Stomach (tissue), 8 donors: ENCODE measurements at regions not wholly inside any gene's neighbourhood (a gene's known extent, or its start where the extent isn't known, plus 50 kb on each side); places are given as distances from the start of the nearest gene placed in this dataset.
"Not testable (repeated sequence)": the region's sequence is repeated elsewhere in the genome, so short reads cannot be mapped to it uniquely, and the experiment has no call there.

ENCODE experiments used
- DNase-seq, 2 donors: peaks; one replicate each; pipeline versions ENCODE4 v3.0.0 to v3.0.0-alpha.2; 2013 to 2019
- H3K27ac ChIP-seq, 5 donors: fragments of 200-600 bp in 4 of 5; sonication (generic) in 4 of 5; one replicate each; pipeline ENCODE4 v1.5.1; 2013 to 2019; ENCODE audit warnings: mild to moderate bottlenecking in 1 of 5, moderate library complexity in 1 of 5
- H3K27me3 ChIP-seq, 3 donors: fragments of 200-600 bp; sonication (generic); one replicate each; pipeline ENCODE4 v1.5.1; 2017 to 2019; ENCODE audit warnings: mixed run types in 1 of 3
- H3K36me3 ChIP-seq, 4 donors: fragments of 200-600 bp; sonication (generic); 1 replicate in 3 of 4; 2 replicates in 1 of 4; pipeline ENCODE4 v1.5.1; 2016 to 2019
- H3K4me1 ChIP-seq, 4 donors: fragments of 200-600 bp; sonication (generic); one replicate each; pipeline ENCODE4 v1.5.1; 2016 to 2019
- H3K4me3 ChIP-seq, 4 donors: fragments of 200-600 bp; sonication (generic) in 3 of 4; one replicate each; pipeline ENCODE4 v1.5.1; 2016 to 2019; ENCODE audit warnings: mild to moderate bottlenecking in 1 of 4
- H3K9me3 ChIP-seq, 4 donors: fragments of 200-600 bp; sonication (generic); one replicate each; pipeline ENCODE4 v1.5.1; 2016 to 2019
- EP300 ChIP-seq: sonication (generic); formaldehyde crosslinking; IDR thresholded peaks from one replicate; pipeline ENCODE4 v1.6.1; 2017; ENCODE audit warnings: antibody characterized with exemption
- POLR2A ChIP-seq, 4 donors: fragments of 450-650 bp; IDR thresholded peaks; one replicate each; pipeline ENCODE4 v1.6.1; 2016; ENCODE audit warnings: antibody characterized with exemption in 4 of 4, control low read depth in 2 of 4, mild to moderate bottlenecking in 1 of 4, moderate library complexity in 1 of 4
- POLR2AphosphoS5 ChIP-seq, 3 donors: sonication (generic); formaldehyde crosslinking; IDR thresholded peaks; one replicate each; pipeline ENCODE4 v1.6.1; 2016; ENCODE audit warnings: antibody characterized with exemption in 3 of 3
- WGBS, 5 donors: extraction: QIAGEN DNeasy Blood & Tissue Kit in 3 of 5; methylation state at CpG; one replicate each; pipeline versions ENCODE4 v1.1.5 to v1.1.7; 2013 to 2018; 5-methylcytosine and 5-hydroxymethylcytosine counted together
- intact Hi-C: fragments of 100-400 bp; cut with DNase I; formaldehyde crosslinking; loops from one replicate; pipeline ENCODE4 v1.15.1; 2023; ENCODE audit warnings: low total_unique reads
- TF ChIP-seq, protein P1 (sequence below), 7 experiments: fragments of 450-650 bp in 4 of 7; fragments of 200-600 bp in 3 of 7; sonication (generic) in 3 of 7; IDR thresholded peaks; one replicate each; pipeline ENCODE4 v1.5.1; 2016 to 2019; ENCODE audit warnings: antibody characterized with exemption in 7 of 7, control low read depth in 2 of 7, mild to moderate bottlenecking in 1 of 7
- donor health status: healthy with polysubstance abuse.
- donor health status: Bipolar disorder and iron deficiency.
- donor health status: healthy.

GRCh38 chr21:15124731-15125130 is 59.9 kb upstream of the NRIP1 start:
- WGBS, 5 donors: 75 to 89% (median 81%) methylated on average over 3 of the region's 3 CpGs
- Histone ChIP-seq H3K27me3 (no peaks in the 10 kb centered on the region), H3K27ac (no peak overlapping the region), H3K4me3 (no peak overlapping the region), H3K36me3 (no peaks in the 10 kb centered on the region), H3K4me1 (peaks cover 13 to 22% (median 18%) of the 10 kb centered on the region in 4 donors), H3K9me3 (no peaks in the 10 kb centered on the region)
- intact Hi-C loops: no loop called here
- TF ChIP-seq, protein P1, sequence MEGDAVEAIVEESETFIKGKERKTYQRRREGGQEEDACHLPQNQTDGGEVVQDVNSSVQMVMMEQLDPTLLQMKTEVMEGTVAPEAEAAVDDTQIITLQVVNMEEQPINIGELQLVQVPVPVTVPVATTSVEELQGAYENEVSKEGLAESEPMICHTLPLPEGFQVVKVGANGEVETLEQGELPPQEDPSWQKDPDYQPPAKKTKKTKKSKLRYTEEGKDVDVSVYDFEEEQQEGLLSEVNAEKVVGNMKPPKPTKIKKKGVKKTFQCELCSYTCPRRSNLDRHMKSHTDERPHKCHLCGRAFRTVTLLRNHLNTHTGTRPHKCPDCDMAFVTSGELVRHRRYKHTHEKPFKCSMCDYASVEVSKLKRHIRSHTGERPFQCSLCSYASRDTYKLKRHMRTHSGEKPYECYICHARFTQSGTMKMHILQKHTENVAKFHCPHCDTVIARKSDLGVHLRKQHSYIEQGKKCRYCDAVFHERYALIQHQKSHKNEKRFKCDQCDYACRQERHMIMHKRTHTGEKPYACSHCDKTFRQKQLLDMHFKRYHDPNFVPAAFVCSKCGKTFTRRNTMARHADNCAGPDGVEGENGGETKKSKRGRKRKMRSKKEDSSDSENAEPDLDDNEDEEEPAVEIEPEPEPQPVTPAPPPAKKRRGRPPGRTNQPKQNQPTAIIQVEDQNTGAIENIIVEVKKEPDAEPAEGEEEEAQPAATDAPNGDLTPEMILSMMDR (IDR thresholded peaks at IDR 0.05): no peak
- no peak for TF ChIP-seq POLR2A (IDR thresholded peaks at IDR 0.05)
- TF ChIP-seq POLR2AphosphoS5 (IDR thresholded peaks at IDR 0.05): no peak
- no peak for TF ChIP-seq EP300
- no peak for DNase-seq

GRCh38 chr21:15126948-15127347 is 62.1 kb upstream of the NRIP1 start:
- WGBS, 5 donors: 46 to 66% (median 58%) methylated on average over 3 of the region's 3 CpGs
- no peaks in the 10 kb centered on the region for H3K27me3 ChIP-seq
- TF ChIP-seq, protein P1 (IDR thresholded peaks at IDR 0.05): no peak
- no peak for TF ChIP-seq POLR2AphosphoS5 (IDR thresholded peaks at IDR 0.05)
- no peak for TF ChIP-seq EP300
- no peak for TF ChIP-seq POLR2A (IDR thresholded peaks at IDR 0.05)
- no peak overlapping the region for H3K27ac ChIP-seq
- no peaks in the 10 kb centered on the region for H3K9me3 ChIP-seq
- no peak for DNase-seq
- intact Hi-C loops: no loop called here
- H3K36me3 ChIP-seq: no peaks in the 10 kb centered on the region
- H3K4me1 ChIP-seq: peaks cover 6 to 11% (median 7%) of the 10 kb centered on the region in 4 donors
- H3K4me3 ChIP-seq: no peak overlapping the region

GRCh38 chr21:15127437-15127836 is 62.6 kb upstream of the NRIP1 start:
- no peak for TF ChIP-seq POLR2A (IDR thresholded peaks at IDR 0.05)
- no peak for TF ChIP-seq POLR2AphosphoS5 (IDR thresholded peaks at IDR 0.05)
- no peak for TF ChIP-seq EP300
- TF ChIP-seq, protein P1 (IDR thresholded peaks at IDR 0.05): no peak
- Histone ChIP-seq H3K9me3 (no peaks in the 10 kb centered on the region), H3K27ac (no peak overlapping the region), H3K4me1 (peaks cover 2 to 6% (median 2%) of the 10 kb centered on the region in 4 donors), H3K36me3 (no peaks in the 10 kb centered on the region), H3K4me3 (no peak overlapping the region), H3K27me3 (no peaks in the 10 kb centered on the region)
- DNase-seq: no peak
- intact Hi-C loops: no loop called here

DNA sequence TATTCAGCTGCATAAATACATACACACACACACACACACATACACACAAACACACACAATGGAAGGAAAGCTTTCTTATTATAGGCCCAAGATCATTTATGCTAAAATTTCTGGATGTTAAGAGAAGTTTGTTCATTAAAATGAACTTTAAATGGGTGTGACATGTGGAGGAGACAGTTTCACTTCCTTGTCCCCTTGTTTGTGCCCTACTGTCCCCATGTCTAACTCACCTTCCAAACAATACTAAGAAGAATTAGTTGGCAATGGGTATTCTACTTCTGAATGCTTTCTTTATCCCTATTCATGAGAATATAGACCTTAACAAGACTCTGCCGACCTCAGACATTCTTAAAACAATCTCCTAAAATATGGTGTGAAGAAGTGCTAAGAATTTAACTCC is 63.5 kb upstream of the NRIP1 start:
- DNase-seq: no peak
- H3K27me3 ChIP-seq: no peaks in the 10 kb centered on the region
- H3K4me3 ChIP-seq: no peak overlapping the region
- H3K9me3 ChIP-seq: no peaks in the 10 kb centered on the region
- intact Hi-C loops: no loop called here
- TF ChIP-seq, protein P1 (IDR thresholded peaks at IDR 0.05): no peak
- WGBS, 5 donors: 64 to 90% (median 81%) methylated on average over 1 of the region's 1 CpG
- H3K4me1 ChIP-seq: no peaks in the 10 kb centered on the region
- no peaks in the 10 kb centered on the region for H3K36me3 ChIP-seq
- no peak overlapping the region for H3K27ac ChIP-seq

DNA sequence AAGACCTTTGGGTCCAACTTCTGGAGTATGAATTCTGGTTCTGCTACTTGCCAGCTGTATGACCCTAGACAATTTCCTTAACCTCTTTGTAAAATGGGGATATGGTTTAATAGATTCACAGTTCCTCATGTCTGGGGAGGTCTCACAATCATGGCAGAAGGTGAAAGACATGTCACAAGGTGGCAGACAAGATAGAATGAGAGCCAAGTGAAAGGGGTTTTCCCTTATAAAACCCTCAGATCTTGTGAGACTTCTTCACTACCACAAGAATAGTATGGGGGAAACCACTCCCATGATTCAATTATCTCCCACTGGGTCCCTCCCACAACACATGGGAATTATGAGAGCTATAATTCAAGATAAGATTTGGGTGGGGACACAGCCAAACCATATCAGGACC is 63.9 kb upstream of the NRIP1 start:
- H3K4me1 ChIP-seq, H3K9me3 ChIP-seq, H3K27ac ChIP-seq, DNase-seq, intact Hi-C loops, H3K4me3 ChIP-seq, H3K27me3 ChIP-seq, H3K36me3 ChIP-seq: not testable (repeated sequence)
